GM12878 (cell line): ENCODE measurements at regions not wholly inside any gene's neighbourhood (a gene's known extent, or its start where the extent isn't known, plus 50 kb on each side); places are given as distances from the start of the nearest gene placed in this dataset.

Experiments
- ATAC-seq: fragments of 200-7000 bp; cut with Tn5 transposase; 3 replicates; pipeline ENCODE4 v1.9.1; 2020; ENCODE audit warnings: mild to moderate bottlenecking, moderate library complexity
- BruUV-seq: library from RNA; stranded (reverse); fragments of 400-500 nt; replicated peaks from 2 replicates; lab custom pipeline; 2021; lab: Mats Ljungman, UMichigan
- CTCF ChIA-PET: fragments of 300-600 bp; sonication (Branson Sonifier 250); formaldehyde crosslinking; extraction: SDS; loops from one replicate; lab custom pipeline; 2021; ENCODE audit warnings: inconsistent platforms; lab: Yijun Ruan, JAX
- POLR2A ChIA-PET: fragments of 350-600 bp; formaldehyde crosslinking; extraction: SDS; loops from one replicate; lab custom pipeline; 2021; ENCODE audit warnings: inconsistent platforms; lab: Charles Lee
- RAD21 ChIA-PET: fragments of 300-600 bp; sonication (Branson Sonifier 250); formaldehyde crosslinking; loops from one replicate; lab custom pipeline; 2023; ENCODE audit warnings: antibody characterized with exemption; ENCODE audit not compliant: unreplicated experiment; lab: Charles Lee
- SMC1A ChIA-PET: fragments of 300-600 bp; sonication (Branson Sonifier 250); formaldehyde crosslinking; loops from one replicate; lab custom pipeline; 2023; ENCODE audit not compliant: unreplicated experiment, uncharacterized antibody; lab: Charles Lee
- DNase-seq: peaks from one replicate; pipeline ENCODE4 v3.0.0-alpha.2; 2011; ENCODE audit warnings: low read depth, low spot score
- FAIRE-seq: peaks from 3 replicates; lab custom pipeline; 2011; peaks lifted over from hg19 to GRCh38; lab: Jason Lieb, UNC
- H2AFZ ChIP-seq: 2 replicates; pipeline ENCODE4 v1.6.0; 2011; ENCODE audit warnings: low read depth, low read length, control low read depth; ENCODE audit not compliant: control insufficient read depth
- H3K27ac ChIP-seq: 2 replicates; pipeline ENCODE4 v1.5.1; 2011; ENCODE audit warnings: control low read depth; ENCODE audit not compliant: control insufficient read depth, insufficient read depth
- H3K27me3 ChIP-seq, 2 experiments: replicated peaks in 1 of 2; 2 replicates each; pipeline versions ENCODE4 v1.6.0 to v1.6.1; 2011; ENCODE audit warnings: low read length in 1 of 2; ENCODE audit not compliant: control insufficient read depth in 2 of 2, insufficient read depth in 2 of 2
- H3K36me3 ChIP-seq, 2 experiments: 2 replicates each; pipeline ENCODE4 v1.5.1; 2011; ENCODE audit warnings: low read length in 1 of 2; ENCODE audit not compliant: control insufficient read depth in 2 of 2, insufficient read depth in 2 of 2
- H3K4me1 ChIP-seq: 2 replicates; pipeline ENCODE4 v1.6.1; 2011; ENCODE audit warnings: mild to moderate bottlenecking, low read length, moderate library complexity, mixed read lengths; ENCODE audit not compliant: control insufficient read depth, insufficient read depth
- H3K4me2 ChIP-seq: 2 replicates; pipeline ENCODE4 v1.6.0; 2011; ENCODE audit warnings: control low read depth; ENCODE audit not compliant: control insufficient read depth, insufficient read depth
- H3K4me3 ChIP-seq: fragments of 200-600 bp; sonication (generic); 2 replicates; pipeline ENCODE4 v1.5.1; 2016
- H3K79me2 ChIP-seq: 2 replicates; pipeline ENCODE4 v1.6.0; 2011; ENCODE audit warnings: low read length; ENCODE audit not compliant: control insufficient read depth, insufficient read depth
- H3K9ac ChIP-seq: 2 replicates; pipeline ENCODE4 v1.8.0; 2011; ENCODE audit warnings: low read length, control low read depth, mixed read lengths; ENCODE audit not compliant: control insufficient read depth, insufficient read depth
- H3K9me3 ChIP-seq: replicated peaks from 3 replicates; pipeline ENCODE4 v1.5.1; 2011; ENCODE audit warnings: mild to moderate bottlenecking, low read length; ENCODE audit not compliant: control insufficient read depth, insufficient read depth
- H4K20me1 ChIP-seq: 2 replicates; pipeline ENCODE4 v1.6.0; 2011; ENCODE audit not compliant: control insufficient read depth, insufficient read depth
- GATAD2B ChIP-seq: fragments of 450-650 bp; conservative IDR thresholded peaks from 2 replicates; pipeline ENCODE4 v1.6.1; 2017; ENCODE audit warnings: low read depth, mild to moderate bottlenecking, moderate library complexity
- IRF3 ChIP-seq: fragments of 450-650 bp; IDR thresholded peaks from 2 replicates; pipeline ENCODE4 v1.6.1; 2014; ENCODE audit warnings: mild to moderate bottlenecking
- KDM1A ChIP-seq: fragments of 200-600 bp; sonication (generic); IDR thresholded peaks from 2 replicates; pipeline ENCODE4 v1.6.1; 2016; ENCODE audit warnings: borderline replicate concordance
- MEF2A ChIP-seq: IDR thresholded peaks from 2 replicates; pipeline ENCODE4 v1.6.1; 2011; ENCODE audit warnings: low read depth, mild to moderate bottlenecking, low read length, moderate library complexity; ENCODE audit not compliant: insufficient read depth
- PBX3 ChIP-seq: IDR thresholded peaks from 2 replicates; pipeline ENCODE4 v1.6.1; 2011; ENCODE audit warnings: mild to moderate bottlenecking, low read depth, low read length, moderate library complexity; ENCODE audit not compliant: insufficient replicate concordance
- RB1 ChIP-seq: fragments of 450-650 bp; formaldehyde crosslinking; IDR thresholded peaks from 2 replicates; pipeline ENCODE4 v1.6.1; 2017; ENCODE audit warnings: mild to moderate bottlenecking, borderline replicate concordance
- RUNX3 ChIP-seq: IDR thresholded peaks from 2 replicates; pipeline ENCODE4 v1.6.1; 2012; ENCODE audit warnings: low read length, inconsistent platforms
- SMAD5 ChIP-seq: IDR thresholded peaks from 2 replicates; pipeline ENCODE4 v1.6.1; 2016; ENCODE audit warnings: antibody characterized with exemption, low read depth
- USF1 ChIP-seq: IDR thresholded peaks from 2 replicates; pipeline ENCODE4 v1.6.1; 2011; ENCODE audit warnings: borderline replicate concordance, low read depth, mild to moderate bottlenecking, moderate library complexity, mixed read lengths, low read length; ENCODE audit not compliant: insufficient read depth; ENCODE audit errors: extremely low read length
- WGBS: methylation state at CpG from one replicate; pipeline ENCODE4 v1.1.6; 2016; ENCODE audit warnings: low lambda C conversion rate; ENCODE audit not compliant: insufficient replicate concordance, insufficient coverage; ENCODE audit errors: missing lambda C conversion rate; 5-methylcytosine and 5-hydroxymethylcytosine counted together
- in situ Hi-C: fragments of 300-500 bp; cut with MboI; formaldehyde crosslinking; loops from 9 replicates; pipeline ENCODE4 v1.14.3; 2018; ENCODE audit warnings: mixed read lengths
- intact Hi-C: fragments of 100-400 bp; cut with micrococcal nuclease; formaldehyde crosslinking; loops from one replicate; pipeline ENCODE4 v1.14.2; 2022; ENCODE audit not compliant: unreplicated experiment

- BruUV-seq = no TSS peak
- intact Hi-C loops = loop anchor here (5.0 kb wide), 1 partner anchor 52 kb away; no protein-coding TSS in a partner anchor
- H3K79me2 ChIP-seq = no peaks in the 10 kb centered on the region
- H3K9ac ChIP-seq = no peak overlapping the region
- no peaks in the 10 kb centered on the region for H3K9me3 ChIP-seq
- H4K20me1 ChIP-seq = no peaks in the 10 kb centered on the region
- H3K27me3 ChIP-seq = no peaks in the 10 kb centered on the region
- TF ChIP-seq PBX3 (no peak), RUNX3 (no peak), USF1 (no peak), MEF2A (no peak), RB1 (no peak), SMAD5 (no peak), KDM1A (no peak), IRF3 (no peak), GATAD2B (no peak)
- H3K4me3 ChIP-seq = no peak overlapping the region
- no peak overlapping the region for H2AFZ ChIP-seq
- no peak for FAIRE-seq
- H3K36me3 ChIP-seq = no peaks in the 10 kb centered on the region
- ChIA-PET CTCF (interaction anchor here (1.2 to 1.5 kb wide), 2 partner anchors 54 to 66 kb away, joined by 5 read pairs; no protein-coding TSS in a partner anchor), RAD21 (interaction anchor here (3.9 kb wide), 1 partner anchor 66 kb away, joined by 28 read pairs; the partner anchor contains the start of gene PIM1), SMC1A (interaction anchor here (1.4 kb wide), 1 partner anchor 66 kb away, joined by 3 read pairs; no protein-coding TSS in a partner anchor), POLR2A (interaction anchor here (1.0 kb wide), 1 partner anchor 37 kb away, joined by 8 read pairs; no protein-coding TSS in a partner anchor)
- ATAC-seq = no peak
- no peak overlapping the region for H3K4me2 ChIP-seq
- peaks cover 32% of the 10 kb centered on the region for H3K4me1 ChIP-seq
- no peak overlapping the region for H3K27ac ChIP-seq
- DNase-seq = no peak
- WGBS = 96% methylated on average over 2 of the region's 2 CpGs
- in situ Hi-C loops = no loop called here
These were observed 65.2 kb upstream of the PIM1 start for GRCh38 chr6:37104824-37105147.
